Neural progenitor cell (in vitro differentiated cells): ENCODE measurements at regions not wholly inside any gene's neighbourhood (a gene's known extent, or its start where the extent isn't known, plus 50 kb on each side); places are given as distances from the start of the nearest gene placed in this dataset.

Experiments used
- DNase-seq: peaks from one replicate; pipeline ENCODE4 v3.0.0-alpha.2; 2016; ENCODE audit warnings: low spot score
- H2AFZ ChIP-seq: fragments of 200-600 bp; sonication (generic); replicated peaks from 2 replicates; pipeline ENCODE4 v1.6.1; 2016; ENCODE audit warnings: antibody characterized with exemption
- H3F3A ChIP-seq: fragments of 200-600 bp; sonication (generic); 2 replicates; pipeline ENCODE4 v1.6.1; 2016; ENCODE audit warnings: antibody characterized with exemption, low read depth
- H3K27ac ChIP-seq: fragments of 200-600 bp; sonication (generic); 2 replicates; pipeline ENCODE4 v1.5.1; 2016; ENCODE audit warnings: mild to moderate bottlenecking
- H3K27me3 ChIP-seq: fragments of 200-600 bp; sonication (generic); 2 replicates; pipeline ENCODE4 v1.6.1; 2016; ENCODE audit warnings: mild to moderate bottlenecking, moderate library complexity
- H3K36me3 ChIP-seq: fragments of 200-600 bp; sonication (generic); 2 replicates; pipeline ENCODE4 v1.5.1; 2016
- H3K4me1 ChIP-seq: fragments of 200-600 bp; sonication (generic); 2 replicates; pipeline ENCODE4 v1.6.1; 2016; ENCODE audit warnings: mixed run types
- H3K4me2 ChIP-seq: fragments of 200-600 bp; sonication (generic); 2 replicates; pipeline ENCODE4 v1.6.1; 2016
- H3K4me3 ChIP-seq: fragments of 200-600 bp; sonication (generic); 2 replicates; pipeline ENCODE4 v1.5.1; 2016
- H3K79me2 ChIP-seq: fragments of 200-600 bp; sonication (generic); 2 replicates; pipeline ENCODE4 v1.6.1; 2016; ENCODE audit warnings: low read depth
- H3K9ac ChIP-seq: fragments of 200-600 bp; sonication (generic); 2 replicates; pipeline ENCODE4 v1.6.1; 2016
- H3K9me3 ChIP-seq: fragments of 200-600 bp; sonication (generic); 2 replicates; pipeline ENCODE4 v1.5.1; 2016; ENCODE audit warnings: low read depth
- H4K20me1 ChIP-seq: fragments of 200-600 bp; sonication (generic); 2 replicates; pipeline ENCODE4 v1.6.1; 2016; ENCODE audit warnings: low read depth
- H3K27ac Mint-ChIP-seq: 3 replicates; pipeline ENCODE4 v1.8.0; 2021; ENCODE audit warnings: mixed read lengths
- H3K27me3 Mint-ChIP-seq: 2 replicates; pipeline ENCODE4 v1.8.0; 2022; ENCODE audit warnings: low read depth, mild to moderate bottlenecking, inconsistent platforms, moderate library complexity, mixed read lengths; ENCODE audit not compliant: insufficient read depth
- H3K36me3 Mint-ChIP-seq: 3 replicates; pipeline ENCODE4 v1.8.0; 2021; ENCODE audit warnings: mixed read lengths
- H3K4me1 Mint-ChIP-seq: 3 replicates; pipeline ENCODE4 v1.8.0; 2021; ENCODE audit warnings: mixed read lengths
- H3K4me3 Mint-ChIP-seq: 3 replicates; pipeline ENCODE4 v1.8.0; 2021; ENCODE audit warnings: mild to moderate bottlenecking, moderate library complexity, mixed read lengths
- H3K9me3 Mint-ChIP-seq: 3 replicates; pipeline ENCODE4 v1.8.0; 2020; ENCODE audit warnings: mixed read lengths
- CTCF ChIP-seq: fragments of 200-600 bp; sonication (generic); IDR thresholded peaks from 2 replicates; pipeline ENCODE4 v1.5.1; 2017; ENCODE audit warnings: antibody characterized with exemption, mild to moderate bottlenecking
- EZH2 ChIP-seq: fragments of 200-600 bp; sonication (generic); IDR thresholded peaks from 2 replicates; pipeline ENCODE4 v1.6.1; 2017; ENCODE audit warnings: antibody characterized with exemption, mild to moderate bottlenecking, moderate library complexity
- EZH2phosphoT487 ChIP-seq: fragments of 200-600 bp; sonication (generic); IDR thresholded peaks from 2 replicates; pipeline ENCODE4 v1.6.1; 2017; ENCODE audit warnings: antibody characterized with exemption

DNA sequence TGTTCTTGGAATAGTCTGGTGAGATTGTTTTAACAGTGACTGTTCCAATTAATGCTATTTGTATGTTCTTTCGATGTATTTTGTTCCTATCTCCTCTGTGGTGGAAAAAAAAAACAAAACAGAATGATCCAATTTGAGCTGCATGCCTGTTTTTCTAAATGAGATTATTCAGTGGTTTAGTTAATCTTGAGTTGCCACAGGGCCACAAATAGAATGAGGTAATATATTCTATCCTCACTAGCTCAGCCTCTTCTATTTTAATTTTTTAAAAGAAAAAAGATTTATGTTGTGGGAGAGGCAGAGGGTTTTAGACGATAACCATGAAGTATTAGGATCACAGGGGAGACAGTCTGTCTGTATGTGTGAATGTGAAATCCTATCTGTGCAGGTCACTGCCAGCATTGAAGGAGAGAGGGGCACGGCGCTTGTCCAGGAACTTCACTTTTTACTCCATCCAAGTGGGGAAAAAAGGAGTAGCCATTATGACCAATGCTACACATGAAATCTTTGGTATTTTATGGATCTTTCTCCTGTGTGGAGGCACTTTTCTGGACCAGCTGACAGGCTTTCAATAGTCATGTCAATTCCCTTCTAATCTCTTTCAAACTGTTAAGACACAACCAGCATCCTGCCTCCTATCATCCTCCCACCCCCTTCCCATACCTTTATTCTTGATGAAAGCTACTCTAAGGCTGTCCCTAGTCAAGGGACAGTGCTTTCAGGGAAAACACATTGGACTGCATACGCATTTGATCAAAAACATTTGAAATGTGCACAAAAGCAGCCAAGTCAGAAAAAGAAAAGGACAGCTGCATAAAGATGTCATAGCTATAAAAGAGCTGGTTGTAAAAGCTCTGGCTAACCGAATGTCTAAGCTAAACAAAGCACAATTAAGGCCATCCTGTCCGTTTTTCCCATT is 1063.8 kb upstream of the INTU start:
- Histone ChIP-seq H3K9me3 (no peaks in the 10 kb centered on the region), H3K4me1 (no peaks in the 10 kb centered on the region), H3K36me3 (no peaks in the 10 kb centered on the region), H3K79me2 (no peaks in the 10 kb centered on the region), H4K20me1 (no peaks in the 10 kb centered on the region), H3K27ac (peak overlapping the region; percentile 32), H3K9ac (no peak overlapping the region), H3K4me3 (no peak overlapping the region), H3F3A (no peaks in the 10 kb centered on the region), H3K27me3 (no peaks in the 10 kb centered on the region), H3K4me2 (no peak overlapping the region), H2AFZ (no peak overlapping the region)
- Mint-ChIP-seq H3K36me3 (no peaks in the 10 kb centered on the region), H3K27ac (no peak overlapping the region), H3K4me3 (no peak overlapping the region), H3K9me3 (no peaks in the 10 kb centered on the region), H3K4me1 (peaks cover 7% of the 10 kb centered on the region), H3K27me3 (no peaks in the 10 kb centered on the region)
- DNase-seq: no peak
- no peak for TF ChIP-seq CTCF

- no peaks in the 10 kb centered on the region for H3K79me2 ChIP-seq
- no peaks in the 10 kb centered on the region for H3K36me3 ChIP-seq
- no peak overlapping the region for H3K4me2 ChIP-seq
- Mint-ChIP-seq H3K4me3 (no peak overlapping the region), H3K27me3 (no peaks in the 10 kb centered on the region), H3K27ac (no peak overlapping the region), H3K36me3 (no peaks in the 10 kb centered on the region), H3K4me1 (peaks cover 7% of the 10 kb centered on the region), H3K9me3 (no peaks in the 10 kb centered on the region)
- no peak overlapping the region for H3K9ac ChIP-seq
- H3K27me3 ChIP-seq: no peaks in the 10 kb centered on the region
- H2AFZ ChIP-seq: no peak overlapping the region
- no peaks in the 10 kb centered on the region for H3K4me1 ChIP-seq
- no peaks in the 10 kb centered on the region for H3K9me3 ChIP-seq
- H3F3A ChIP-seq: no peaks in the 10 kb centered on the region
- DNase-seq: no peak
- no peak overlapping the region for H3K27ac ChIP-seq
- no peak overlapping the region for H3K4me3 ChIP-seq
- no peaks in the 10 kb centered on the region for H4K20me1 ChIP-seq
- TF ChIP-seq EZH2phosphoT487: no peak
Measured at GRCh38 chr4:126572264-126572663, 1060.5 kb upstream of the INTU start.

- no peak overlapping the region for H3K27ac Mint-ChIP-seq
- Histone ChIP-seq H3K27me3 (no peaks in the 10 kb centered on the region), H3F3A (no peaks in the 10 kb centered on the region), H3K9ac (no peak overlapping the region), H3K4me1 (no peaks in the 10 kb centered on the region), H3K9me3 (no peaks in the 10 kb centered on the region), H3K27ac (no peak overlapping the region), H3K36me3 (no peaks in the 10 kb centered on the region), H4K20me1 (no peaks in the 10 kb centered on the region), H3K4me3 (no peak overlapping the region), H2AFZ (peak overlapping the region; percentile 94), H3K79me2 (no peaks in the 10 kb centered on the region), H3K4me2 (no peak overlapping the region)
- no peaks in the 10 kb centered on the region for H3K36me3 Mint-ChIP-seq
- peaks cover 3% of the 10 kb centered on the region for H3K27me3 Mint-ChIP-seq
- H3K4me3 Mint-ChIP-seq: no peak overlapping the region
- peak; percentile 31 for DNase-seq
- peaks cover 16% of the 10 kb centered on the region for H3K9me3 Mint-ChIP-seq
- H3K4me1 Mint-ChIP-seq: no peaks in the 10 kb centered on the region
- TF ChIP-seq CTCF (peak; percentile 40), EZH2 (no peak), EZH2phosphoT487 (no peak)
Measured at GRCh38 chr4:126582737-126583136, 1050.0 kb upstream of the INTU start.

- H3K27me3 Mint-ChIP-seq: peaks cover 3% of the 10 kb centered on the region
- H3K79me2 ChIP-seq: no peaks in the 10 kb centered on the region
- no peak overlapping the region for H3K27ac ChIP-seq
- no peaks in the 10 kb centered on the region for H3K36me3 ChIP-seq
- TF ChIP-seq CTCF (peak; percentile 62), EZH2 (no peak)
- DNase-seq: peak; percentile 71
- H3K36me3 Mint-ChIP-seq: no peaks in the 10 kb centered on the region
- no peaks in the 10 kb centered on the region for H3K9me3 ChIP-seq
- no peak overlapping the region for H3K4me3 ChIP-seq
- no peaks in the 10 kb centered on the region for H4K20me1 ChIP-seq
- no peak overlapping the region for H3K4me3 Mint-ChIP-seq
- H3K9me3 Mint-ChIP-seq: peaks cover 17% of the 10 kb centered on the region
- H3K4me2 ChIP-seq: no peak overlapping the region
- H3K4me1 ChIP-seq: no peaks in the 10 kb centered on the region
- H3K27ac Mint-ChIP-seq: no peak overlapping the region
- no peak overlapping the region for H3K9ac ChIP-seq
- no peaks in the 10 kb centered on the region for H3K27me3 ChIP-seq
- H2AFZ ChIP-seq: peak overlapping the region; percentile 94
- no peaks in the 10 kb centered on the region for H3K4me1 Mint-ChIP-seq
- H3F3A ChIP-seq: no peaks in the 10 kb centered on the region
Measured at GRCh38 chr4:126583509-126583908, 1049.2 kb upstream of the INTU start.
